K562 (cell line): ENCODE measurements at regions not wholly inside any gene's neighbourhood (a gene's known extent, or its start where the extent isn't known, plus 50 kb on each side); places are given as distances from the start of the nearest gene placed in this dataset.
A peak's percentile ranks its signal among the peaks of the same experiment; 100 is the strongest.
"Not testable (repeated sequence)": the region's sequence is repeated elsewhere in the genome, so short reads cannot be mapped to it uniquely, and the experiment has no call there.

Experiments
- ATAC-seq: fragments of 200-7000 bp; cut with Tn5 transposase; 3 replicates; pipeline ENCODE4 v1.9.1; 2020; ENCODE audit warnings: moderate library complexity
- BruUV-seq: library from RNA; stranded (reverse); fragments of 400-500 nt; replicated peaks from 2 replicates; lab custom pipeline; 2021; lab: Mats Ljungman, UMichigan
- CTCF ChIA-PET: fragments of 300-600 bp; formaldehyde crosslinking; extraction: SDS; loops from one replicate; lab custom pipeline; 2021; ENCODE audit warnings: low intra/inter-chr PET ratio; lab: Yijun Ruan, JAX
- POLR2A ChIA-PET: fragments of 300-600, 350-650 bp; sonication (Branson Sonifier 250); formaldehyde crosslinking; extraction: SDS; loops from one replicate; lab custom pipeline; 2021; ENCODE audit warnings: antibody characterized with exemption, inconsistent platforms; lab: Yijun Ruan, JAX
- DNase-seq, 4 experiments: peaks; one replicate each; pipeline versions ENCODE4 v3.0.0 to v3.0.0-alpha.2; 2011 to 2018; ENCODE audit warnings: low spot score in 3 of 4, mixed read lengths in 3 of 4; ENCODE audit errors: extremely low read depth in 1 of 4
- FAIRE-seq: peaks from 2 replicates; lab custom pipeline; 2011; peaks lifted over from hg19 to GRCh38; lab: Jason Lieb, UNC
- H2AFZ ChIP-seq: 2 replicates; pipeline ENCODE4 v1.6.0; 2011; ENCODE audit warnings: low read depth, low read length, control low read depth, inconsistent platforms
- H3K27ac ChIP-seq: fragments of 200-600 bp; 3 replicates; pipeline ENCODE4 v1.8.0; 2011; ENCODE audit warnings: low read depth, mild to moderate bottlenecking, control low read depth, inconsistent platforms, low read length, moderate library complexity, mixed read lengths; ENCODE audit errors: extremely low read depth
- H3K27me3 ChIP-seq, 2 experiments: fragments of 300-600 bp in 1 of 2; 2 replicates in 1 of 2; 3 replicates in 1 of 2; pipeline versions ENCODE4 v1.6.0 to v1.8.0; 2011; ENCODE audit warnings: inconsistent platforms in 2 of 2, low read length in 2 of 2, mild to moderate bottlenecking in 1 of 2, mixed read lengths in 1 of 2, moderate library complexity in 1 of 2; ENCODE audit not compliant: control insufficient read depth in 2 of 2, insufficient read depth in 2 of 2
- H3K36me3 ChIP-seq: fragments of 300-600 bp; 3 replicates; pipeline ENCODE4 v1.8.0; 2011; ENCODE audit warnings: mild to moderate bottlenecking, low read length, inconsistent platforms; ENCODE audit not compliant: control insufficient read depth, insufficient read depth
- H3K4me1 ChIP-seq, 2 experiments: fragments of 200-600 bp in 1 of 2; replicated peaks in 1 of 2; 2 replicates in 1 of 2; 3 replicates in 1 of 2; pipeline versions ENCODE4 v1.5.1 to v1.8.0; 2011; ENCODE audit warnings: inconsistent platforms in 2 of 2, low read length in 2 of 2, mild to moderate bottlenecking in 1 of 2, mixed read lengths in 1 of 2, moderate library complexity in 1 of 2; ENCODE audit not compliant: control insufficient read depth in 2 of 2, insufficient read depth in 2 of 2
- H3K4me2 ChIP-seq: 2 replicates; pipeline ENCODE4 v1.6.1; 2011; ENCODE audit warnings: low read length, control low read depth, inconsistent platforms, mixed read lengths; ENCODE audit not compliant: insufficient read depth
- H3K4me3 ChIP-seq: fragments of 200-600 bp; sonication (generic), shearing (Covaris generic); 2 replicates; pipeline ENCODE4 v1.5.1; 2016; ENCODE audit warnings: control low read depth, inconsistent platforms
- H3K79me2 ChIP-seq: fragments of 200-600 bp; 3 replicates; pipeline ENCODE4 v1.8.0; 2011; ENCODE audit warnings: low read length, inconsistent platforms; ENCODE audit not compliant: control insufficient read depth, insufficient read depth
- H3K9ac ChIP-seq, 2 experiments: 2 replicates each; pipeline versions ENCODE4 v1.6.0 to v1.6.1; 2011; ENCODE audit warnings: low read depth in 2 of 2, low read length in 2 of 2, control low read depth in 1 of 2, inconsistent platforms in 1 of 2, mild to moderate bottlenecking in 1 of 2, mixed read lengths in 1 of 2; ENCODE audit not compliant: insufficient read depth in 1 of 2
- H3K9me1 ChIP-seq: one replicate; pipeline ENCODE4 v1.6.0; 2011; ENCODE audit warnings: inconsistent platforms, mild to moderate bottlenecking, low read length, moderate library complexity; ENCODE audit not compliant: control insufficient read depth, insufficient read depth
- H3K9me3 ChIP-seq: replicated peaks from 2 replicates; pipeline ENCODE4 v1.5.1; 2011; ENCODE audit warnings: low read depth, low read length, inconsistent platforms; ENCODE audit not compliant: control insufficient read depth, insufficient read depth
- H4K20me1 ChIP-seq: replicated peaks from 2 replicates; pipeline ENCODE4 v1.6.1; 2011; ENCODE audit warnings: low read length, inconsistent platforms, mixed read lengths; ENCODE audit not compliant: control insufficient read depth, insufficient read depth
- CEBPG ChIP-seq, 3 experiments: fragments of 200-800 bp in 1 of 3; sonication (Bioruptor generic) in 1 of 3; sonication (generic) in 1 of 3; formaldehyde crosslinking in 1 of 3; IDR thresholded peaks in 2 of 3; conservative IDR thresholded peaks in 1 of 3; 2 replicates each; pipeline versions ENCODE4 v1.6.1 to v1.8.0; 2016 to 2022; ENCODE audit warnings: missing compliant biosample characterization in 2 of 3, missing genetic modification characterization in 2 of 3, mild to moderate bottlenecking in 1 of 3, missing genetic modification reagents in 1 of 3
- NR2C1 ChIP-seq, 2 experiments: fragments of 450-650 bp; IDR thresholded peaks; 2 replicates each; pipeline ENCODE4 v1.6.1; 2017; ENCODE audit warnings: mild to moderate bottlenecking in 2 of 2, antibody characterized with exemption in 1 of 2, inconsistent platforms in 1 of 2, missing compliant biosample characterization in 1 of 2, missing genetic modification characterization in 1 of 2
- RAD21 ChIP-seq, 2 experiments: fragments of 250-450 bp in 1 of 2; fragments of 450-650 bp in 1 of 2; sonication (Bioruptor Pico) in 1 of 2; formaldehyde crosslinking in 1 of 2; IDR thresholded peaks in 1 of 2; conservative IDR thresholded peaks in 1 of 2; 2 replicates each; pipeline versions ENCODE4 v1.4.0 to v1.8.0; 2020 to 2022; ENCODE audit warnings: mild to moderate bottlenecking in 2 of 2, moderate library complexity in 1 of 2
- SRSF9 ChIP-seq: fragments of 200-400 bp; formaldehyde crosslinking; IDR thresholded peaks from 2 replicates; pipeline ENCODE4 v1.6.1; 2017; ENCODE audit warnings: low read depth, low read length, borderline replicate concordance
- WGBS: fragments of 100-300 bp; shearing (Covaris generic); methylation state at CpG from one replicate; pipeline ENCODE4 v1.1.6; 2016; ENCODE audit warnings: low coverage, mixed read lengths; ENCODE audit not compliant: insufficient coverage; ENCODE audit errors: missing lambda C conversion rate; 5-methylcytosine and 5-hydroxymethylcytosine counted together
- in situ Hi-C: fragments of 300-500 bp; cut with MboI; formaldehyde crosslinking; loops from 4 replicates; pipeline ENCODE4 v1.15.0; 2018; ENCODE audit warnings: inconsistent platforms, mixed read lengths
- intact Hi-C: fragments of 100-400 bp; cut with micrococcal nuclease; formaldehyde crosslinking; loops from 2 replicates; pipeline ENCODE4 v1.14.2; 2022
- TF ChIP-seq, protein P1 (sequence below): sonication (generic); formaldehyde crosslinking; IDR thresholded peaks from 2 replicates; pipeline ENCODE4 v1.8.0; 2023; ENCODE audit warnings: mild to moderate bottlenecking, missing genetic modification reagents
- TF ChIP-seq, protein P2 (sequence below): fragments of 450-650 bp; IDR thresholded peaks from 2 replicates; pipeline ENCODE4 v1.6.1; 2016; ENCODE audit warnings: antibody characterized with exemption
- TF ChIP-seq, protein P3 (sequence below): fragments of 250-450 bp; sonication (Bioruptor Pico); IDR thresholded peaks from 2 replicates; pipeline ENCODE4 v1.8.0; 2021; ENCODE audit warnings: borderline replicate concordance, mild to moderate bottlenecking, moderate library complexity; ENCODE audit not compliant: poor library complexity, severe bottlenecking
- TF ChIP-seq, protein P4 (sequence below), 3 experiments: IDR thresholded peaks in 2 of 3; conservative IDR thresholded peaks in 1 of 3; 2 replicates each; pipeline ENCODE4 v1.5.1; 2011 to 2012; ENCODE audit warnings: low read length in 3 of 3, mild to moderate bottlenecking in 3 of 3, control low read depth in 2 of 3, improper control_type of control experiment in 1 of 3, inconsistent platforms in 1 of 3, low read depth in 1 of 3, mixed read lengths in 1 of 3, moderate library complexity in 1 of 3; ENCODE audit not compliant: insufficient read depth in 2 of 3
- TF ChIP-seq, protein P5 (sequence below): conservative IDR thresholded peaks from 2 replicates; pipeline ENCODE4 v1.6.1; 2011; ENCODE audit warnings: low read depth, mild to moderate bottlenecking, low read length; ENCODE audit not compliant: control insufficient read depth

DNA sequence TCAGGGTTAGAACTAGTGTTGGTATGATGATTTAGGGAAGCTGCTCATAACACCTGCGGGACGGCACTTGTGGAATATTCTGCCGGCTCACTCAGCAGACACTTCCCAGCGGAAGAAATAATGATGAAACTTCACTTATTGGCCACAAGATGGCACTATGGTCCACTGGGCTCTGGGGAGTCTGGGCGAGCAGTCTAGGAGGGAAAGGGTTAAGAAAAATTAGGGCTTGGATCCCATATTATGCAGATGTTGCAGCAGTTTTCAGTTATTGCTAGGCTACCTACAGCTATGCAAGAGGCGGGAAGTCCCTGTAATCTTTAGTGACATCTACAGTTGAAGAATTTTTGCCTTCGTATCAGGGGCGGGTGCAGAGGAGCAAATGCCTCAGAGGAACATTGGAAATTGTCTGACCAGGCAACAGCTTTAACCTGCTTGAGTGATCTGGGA is 238.7 kb upstream of the PRSS58 start (continued):
- TF ChIP-seq, protein P1, sequence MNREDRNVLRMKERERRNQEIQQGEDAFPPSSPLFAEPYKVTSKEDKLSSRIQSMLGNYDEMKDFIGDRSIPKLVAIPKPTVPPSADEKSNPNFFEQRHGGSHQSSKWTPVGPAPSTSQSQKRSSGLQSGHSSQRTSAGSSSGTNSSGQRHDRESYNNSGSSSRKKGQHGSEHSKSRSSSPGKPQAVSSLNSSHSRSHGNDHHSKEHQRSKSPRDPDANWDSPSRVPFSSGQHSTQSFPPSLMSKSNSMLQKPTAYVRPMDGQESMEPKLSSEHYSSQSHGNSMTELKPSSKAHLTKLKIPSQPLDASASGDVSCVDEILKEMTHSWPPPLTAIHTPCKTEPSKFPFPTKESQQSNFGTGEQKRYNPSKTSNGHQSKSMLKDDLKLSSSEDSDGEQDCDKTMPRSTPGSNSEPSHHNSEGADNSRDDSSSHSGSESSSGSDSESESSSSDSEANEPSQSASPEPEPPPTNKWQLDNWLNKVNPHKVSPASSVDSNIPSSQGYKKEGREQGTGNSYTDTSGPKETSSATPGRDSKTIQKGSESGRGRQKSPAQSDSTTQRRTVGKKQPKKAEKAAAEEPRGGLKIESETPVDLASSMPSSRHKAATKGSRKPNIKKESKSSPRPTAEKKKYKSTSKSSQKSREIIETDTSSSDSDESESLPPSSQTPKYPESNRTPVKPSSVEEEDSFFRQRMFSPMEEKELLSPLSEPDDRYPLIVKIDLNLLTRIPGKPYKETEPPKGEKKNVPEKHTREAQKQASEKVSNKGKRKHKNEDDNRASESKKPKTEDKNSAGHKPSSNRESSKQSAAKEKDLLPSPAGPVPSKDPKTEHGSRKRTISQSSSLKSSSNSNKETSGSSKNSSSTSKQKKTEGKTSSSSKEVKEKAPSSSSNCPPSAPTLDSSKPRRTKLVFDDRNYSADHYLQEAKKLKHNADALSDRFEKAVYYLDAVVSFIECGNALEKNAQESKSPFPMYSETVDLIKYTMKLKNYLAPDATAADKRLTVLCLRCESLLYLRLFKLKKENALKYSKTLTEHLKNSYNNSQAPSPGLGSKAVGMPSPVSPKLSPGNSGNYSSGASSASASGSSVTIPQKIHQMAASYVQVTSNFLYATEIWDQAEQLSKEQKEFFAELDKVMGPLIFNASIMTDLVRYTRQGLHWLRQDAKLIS (CRISPR knock-in tag) = no peak
- TF ChIP-seq, protein P2, sequence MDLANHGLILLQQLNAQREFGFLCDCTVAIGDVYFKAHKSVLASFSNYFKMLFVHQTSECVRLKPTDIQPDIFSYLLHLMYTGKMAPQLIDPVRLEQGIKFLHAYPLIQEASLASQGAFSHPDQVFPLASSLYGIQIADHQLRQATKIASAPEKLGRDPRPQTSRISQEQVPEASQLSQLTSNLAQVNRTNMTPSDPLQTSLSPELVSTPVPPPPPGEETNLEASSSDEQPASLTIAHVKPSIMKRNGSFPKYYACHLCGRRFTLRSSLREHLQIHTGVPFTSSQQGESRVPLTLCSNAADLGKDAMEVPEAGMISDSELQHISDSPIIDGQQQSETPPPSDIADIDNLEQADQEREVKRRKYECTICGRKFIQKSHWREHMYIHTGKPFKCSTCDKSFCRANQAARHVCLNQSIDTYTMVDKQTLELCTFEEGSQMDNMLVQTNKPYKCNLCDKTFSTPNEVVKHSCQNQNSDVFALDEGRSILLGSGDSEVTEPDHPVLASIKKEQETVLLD = peak; percentile 28; the same call in 1 of the 2 replicates
- TF ChIP-seq, protein P3, sequence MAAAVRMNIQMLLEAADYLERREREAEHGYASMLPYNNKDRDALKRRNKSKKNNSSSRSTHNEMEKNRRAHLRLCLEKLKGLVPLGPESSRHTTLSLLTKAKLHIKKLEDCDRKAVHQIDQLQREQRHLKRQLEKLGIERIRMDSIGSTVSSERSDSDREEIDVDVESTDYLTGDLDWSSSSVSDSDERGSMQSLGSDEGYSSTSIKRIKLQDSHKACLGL (CRISPR knock-in tag) = no peak
- TF ChIP-seq CEBPG (CRISPR knock-in tag; IDR thresholded peaks at IDR 0.05) (0 out of 2 replicates have a peak, but pooled peaks have one; percentile 25), CEBPG (tag; conservative IDR thresholded peaks at IDR 0.05 in 1 of 2, IDR thresholded peaks at IDR 0.05 in 1 of 2) (peak; percentile 56 to 63; a peak in 3 of 4 replicates), RAD21 (CRISPR knock-in tag; conservative IDR thresholded peaks at IDR 0.05 in 1 of 2, IDR thresholded peaks at IDR 0.05 in 1 of 2) (peak; percentile 43 to 51; a peak in 3 of 4 replicates), NR2C1 (IDR thresholded peaks at IDR 0.05) (no peak), NR2C1 (tag; IDR thresholded peaks at IDR 0.05) (no peak), SRSF9 (no peak)
- TF ChIP-seq, protein P4, sequence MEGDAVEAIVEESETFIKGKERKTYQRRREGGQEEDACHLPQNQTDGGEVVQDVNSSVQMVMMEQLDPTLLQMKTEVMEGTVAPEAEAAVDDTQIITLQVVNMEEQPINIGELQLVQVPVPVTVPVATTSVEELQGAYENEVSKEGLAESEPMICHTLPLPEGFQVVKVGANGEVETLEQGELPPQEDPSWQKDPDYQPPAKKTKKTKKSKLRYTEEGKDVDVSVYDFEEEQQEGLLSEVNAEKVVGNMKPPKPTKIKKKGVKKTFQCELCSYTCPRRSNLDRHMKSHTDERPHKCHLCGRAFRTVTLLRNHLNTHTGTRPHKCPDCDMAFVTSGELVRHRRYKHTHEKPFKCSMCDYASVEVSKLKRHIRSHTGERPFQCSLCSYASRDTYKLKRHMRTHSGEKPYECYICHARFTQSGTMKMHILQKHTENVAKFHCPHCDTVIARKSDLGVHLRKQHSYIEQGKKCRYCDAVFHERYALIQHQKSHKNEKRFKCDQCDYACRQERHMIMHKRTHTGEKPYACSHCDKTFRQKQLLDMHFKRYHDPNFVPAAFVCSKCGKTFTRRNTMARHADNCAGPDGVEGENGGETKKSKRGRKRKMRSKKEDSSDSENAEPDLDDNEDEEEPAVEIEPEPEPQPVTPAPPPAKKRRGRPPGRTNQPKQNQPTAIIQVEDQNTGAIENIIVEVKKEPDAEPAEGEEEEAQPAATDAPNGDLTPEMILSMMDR (IDR thresholded peaks at IDR 0.05 in 2 of 3, conservative IDR thresholded peaks at IDR 0.05 in 1 of 3; ENCODE audit: insufficient read depth in 2 of 3, low read depth in 1 of 3, low read length in 3 of 3) = peak; percentile 78 to 86 (median 78)
- TF ChIP-seq, protein P5, sequence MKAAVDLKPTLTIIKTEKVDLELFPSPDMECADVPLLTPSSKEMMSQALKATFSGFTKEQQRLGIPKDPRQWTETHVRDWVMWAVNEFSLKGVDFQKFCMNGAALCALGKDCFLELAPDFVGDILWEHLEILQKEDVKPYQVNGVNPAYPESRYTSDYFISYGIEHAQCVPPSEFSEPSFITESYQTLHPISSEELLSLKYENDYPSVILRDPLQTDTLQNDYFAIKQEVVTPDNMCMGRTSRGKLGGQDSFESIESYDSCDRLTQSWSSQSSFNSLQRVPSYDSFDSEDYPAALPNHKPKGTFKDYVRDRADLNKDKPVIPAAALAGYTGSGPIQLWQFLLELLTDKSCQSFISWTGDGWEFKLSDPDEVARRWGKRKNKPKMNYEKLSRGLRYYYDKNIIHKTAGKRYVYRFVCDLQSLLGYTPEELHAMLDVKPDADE = no peak

DNA sequence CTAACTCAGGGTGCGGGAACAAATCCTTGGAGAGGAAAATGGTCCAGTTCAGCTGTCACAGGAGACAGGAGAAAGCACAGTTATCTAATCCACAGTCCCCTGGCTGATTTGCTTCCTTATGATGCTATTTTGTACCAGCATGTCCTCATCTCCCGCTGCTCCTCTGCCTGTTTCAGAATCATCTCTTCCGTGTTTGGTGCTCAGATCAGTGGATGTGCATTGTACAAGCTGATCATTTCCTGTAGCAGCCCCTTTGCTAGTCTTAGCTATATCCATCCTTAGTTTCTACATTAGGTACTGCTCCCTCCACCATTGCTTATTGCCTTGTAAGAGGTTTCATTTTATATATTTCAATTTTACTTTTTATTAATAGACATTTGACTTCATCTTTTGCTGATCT is 238.0 kb upstream of the PRSS58 start:
- DNase-seq, in situ Hi-C loops, H3K4me2 ChIP-seq, POLR2A ChIA-PET, H4K20me1 ChIP-seq, H3K9ac ChIP-seq, H3K79me2 ChIP-seq, H3K27ac ChIP-seq, H2AFZ ChIP-seq, BruUV-seq, H3K36me3 ChIP-seq, FAIRE-seq, H3K27me3 ChIP-seq, H3K9me3 ChIP-seq, H3K4me1 ChIP-seq, ATAC-seq, H3K9me1 ChIP-seq, H3K4me3 ChIP-seq, intact Hi-C loops: not testable (repeated sequence)
- CTCF ChIA-PET = interaction anchor here (0.8 kb wide), 1 partner anchor 287 kb away, joined by 8 read pairs; no protein-coding TSS in a partner anchor
- 0% methylated on average over 3 of the region's 3 CpGs for WGBS
